ENCODE measurements at regions not wholly inside any gene's neighbourhood (a gene's known extent, or its start where the extent isn't known, plus 50 kb on each side); places are given as distances from the start of the nearest gene placed in this dataset.

DNA sequence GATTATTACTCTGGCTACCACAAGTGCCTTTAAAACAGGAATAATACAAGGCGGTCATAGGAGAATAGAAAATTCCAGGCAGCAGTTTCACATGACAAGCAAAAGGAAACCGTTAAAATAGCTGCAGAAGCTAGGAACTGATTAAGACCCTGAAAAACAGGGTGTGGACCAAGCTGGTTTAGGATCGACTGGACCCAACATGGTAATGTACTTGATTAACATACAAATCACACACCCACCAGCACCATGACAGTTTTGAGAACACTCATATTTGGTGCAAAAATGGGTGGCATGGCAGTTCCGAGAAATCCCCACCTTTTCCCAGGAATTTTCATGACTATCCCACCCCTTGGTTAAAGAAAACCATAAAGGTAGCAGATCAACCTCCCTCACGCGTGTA lies 51.9 kb upstream of the TMEM163 start:
- Histone ChIP-seq H3K9me1 (replicated peaks; ENCODE audit: control insufficient read depth, extremely low read depth, insufficient read depth, low read length) (no peaks in the 10 kb centered on the region), H3K4me3 (replicated peaks in 1 of 3; ENCODE audit: insufficient read depth in 1 of 3, low read depth in 1 of 3, low read length in 3 of 3) (no peak overlapping the region), H3K9ac (replicated peaks; ENCODE audit: extremely low read depth, insufficient read depth, low read length) (no peak overlapping the region), H3K36me3 (ENCODE audit: control insufficient read depth in 2 of 2, extremely low read depth in 1 of 2, insufficient read depth in 2 of 2, low read length in 2 of 2) (no peaks in the 10 kb centered on the region), H3K9me3 (replicated peaks; ENCODE audit: control insufficient read depth, insufficient read depth, low read length) (no peaks in the 10 kb centered on the region), H4K20me1 (replicated peaks; ENCODE audit: control insufficient read depth, extremely low read depth, insufficient read depth, low read length) (no peaks in the 10 kb centered on the region), H3K4me1 (ENCODE audit: control insufficient read depth, extremely low read depth, insufficient read depth, low read length) (peaks cover 12% of the 10 kb centered on the region), H3K27me3 (ENCODE audit: control insufficient read depth in 2 of 2, insufficient read depth in 2 of 2, low read length in 2 of 2) (peaks cover 0 to 2% of the 10 kb centered on the region in 2 experiments), H3K4me2 (ENCODE audit: insufficient read depth, low read length) (no peak overlapping the region), H2AFZ (ENCODE audit: low read depth, low read length) (no peak overlapping the region), H3K79me2 (ENCODE audit: control insufficient read depth, insufficient read depth, low read length) (no peaks in the 10 kb centered on the region), H3K27ac (ENCODE audit: insufficient read depth, low read depth, low read length) (no peak overlapping the region)
- DNase-seq (ENCODE audit: low read depth, low spot score): no peak
- FAIRE-seq: no peak
- TF ChIP-seq MYC (IDR thresholded peaks at IDR 0.05; ENCODE audit: low read depth, low read length) (no peak), EZH2 (IDR thresholded peaks at IDR 0.05; ENCODE audit: borderline replicate concordance, low read depth, low read length, severe bottlenecking) (no peak), FOS (IDR thresholded peaks at IDR 0.05; ENCODE audit: borderline replicate concordance, insufficient read depth, low read length) (no peak), JUN (IDR thresholded peaks at IDR 0.05; ENCODE audit: borderline replicate concordance, insufficient read depth, insufficient read length, low read depth) (no peak), GATA2 (IDR thresholded peaks at IDR 0.05; ENCODE audit: insufficient read depth, insufficient read length, low read depth, low read length) (no peak), POLR2AphosphoS5 (IDR thresholded peaks at IDR 0.05; ENCODE audit: insufficient read depth, low read depth, low read length) (no peak), POLR2A (IDR thresholded peaks at IDR 0.05; ENCODE audit: low read depth, low read length) (no peak)
- TF ChIP-seq, protein P1, sequence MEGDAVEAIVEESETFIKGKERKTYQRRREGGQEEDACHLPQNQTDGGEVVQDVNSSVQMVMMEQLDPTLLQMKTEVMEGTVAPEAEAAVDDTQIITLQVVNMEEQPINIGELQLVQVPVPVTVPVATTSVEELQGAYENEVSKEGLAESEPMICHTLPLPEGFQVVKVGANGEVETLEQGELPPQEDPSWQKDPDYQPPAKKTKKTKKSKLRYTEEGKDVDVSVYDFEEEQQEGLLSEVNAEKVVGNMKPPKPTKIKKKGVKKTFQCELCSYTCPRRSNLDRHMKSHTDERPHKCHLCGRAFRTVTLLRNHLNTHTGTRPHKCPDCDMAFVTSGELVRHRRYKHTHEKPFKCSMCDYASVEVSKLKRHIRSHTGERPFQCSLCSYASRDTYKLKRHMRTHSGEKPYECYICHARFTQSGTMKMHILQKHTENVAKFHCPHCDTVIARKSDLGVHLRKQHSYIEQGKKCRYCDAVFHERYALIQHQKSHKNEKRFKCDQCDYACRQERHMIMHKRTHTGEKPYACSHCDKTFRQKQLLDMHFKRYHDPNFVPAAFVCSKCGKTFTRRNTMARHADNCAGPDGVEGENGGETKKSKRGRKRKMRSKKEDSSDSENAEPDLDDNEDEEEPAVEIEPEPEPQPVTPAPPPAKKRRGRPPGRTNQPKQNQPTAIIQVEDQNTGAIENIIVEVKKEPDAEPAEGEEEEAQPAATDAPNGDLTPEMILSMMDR (IDR thresholded peaks at IDR 0.05; ENCODE audit: extremely low read depth in 1 of 2, insufficient read depth in 1 of 2, low read depth in 1 of 2, low read length in 2 of 2): no peak
- TF ChIP-seq, protein P2, sequence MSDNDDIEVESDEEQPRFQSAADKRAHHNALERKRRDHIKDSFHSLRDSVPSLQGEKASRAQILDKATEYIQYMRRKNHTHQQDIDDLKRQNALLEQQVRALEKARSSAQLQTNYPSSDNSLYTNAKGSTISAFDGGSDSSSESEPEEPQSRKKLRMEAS (IDR thresholded peaks at IDR 0.05; ENCODE audit: insufficient read depth, insufficient read length): no peak
- dilution Hi-C loops (cut with MboI; ENCODE audit: extremely low pct_ligation_motif_present, low sequenced_read_pairs) (no loop called here), intact Hi-C loops (cut with micrococcal nuclease) (no loop called here)
- ChIA-PET POLR2A (no interaction called here), CTCF (no interaction called here)
- no TSS peak for BruUV-seq (replicated peaks)
